GM21367 (cell line): ENCODE measurements at regions not wholly inside any gene's neighbourhood (a gene's known extent, or its start where the extent isn't known, plus 50 kb on each side); places are given as distances from the start of the nearest gene placed in this dataset.

Experiments used
- ATAC-seq: cut with Tn5 transposase; IDR thresholded peaks from one replicate; pipeline ENCODE4 v1.9.1; 2021; ENCODE audit not compliant: unreplicated experiment

GRCh38 chr6:100268326-100268725 lies 196.4 kb downstream of the SIM1 start:
- no peak for ATAC-seq

GRCh38 chr6:100267721-100268123 lies 197.0 kb downstream of the SIM1 start:
- no peak for ATAC-seq

- no peak for ATAC-seq
Measured at GRCh38 chr6:100266494-100267401, 198.0 kb downstream of the SIM1 start.

DNA sequence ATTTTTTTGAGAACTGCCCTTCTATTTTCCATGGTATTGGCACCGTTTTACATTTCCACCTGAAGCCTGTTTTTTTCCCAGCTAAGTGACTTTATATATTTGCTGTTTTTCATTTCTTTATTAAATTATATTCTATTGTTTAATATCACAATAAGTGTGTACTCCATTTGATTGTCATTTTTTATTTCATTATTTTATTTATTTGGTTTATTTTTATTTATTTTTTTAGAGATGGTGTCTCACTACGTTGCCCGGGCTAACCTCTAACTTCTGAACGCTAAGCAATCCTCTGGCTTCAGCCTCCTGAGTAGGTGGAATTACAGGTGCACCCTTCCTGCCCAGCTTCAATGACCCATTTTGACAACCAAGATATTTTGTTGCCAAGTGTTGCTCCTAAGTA lies 202.6 kb downstream of the SIM1 start:
- ATAC-seq = no peak

DNA sequence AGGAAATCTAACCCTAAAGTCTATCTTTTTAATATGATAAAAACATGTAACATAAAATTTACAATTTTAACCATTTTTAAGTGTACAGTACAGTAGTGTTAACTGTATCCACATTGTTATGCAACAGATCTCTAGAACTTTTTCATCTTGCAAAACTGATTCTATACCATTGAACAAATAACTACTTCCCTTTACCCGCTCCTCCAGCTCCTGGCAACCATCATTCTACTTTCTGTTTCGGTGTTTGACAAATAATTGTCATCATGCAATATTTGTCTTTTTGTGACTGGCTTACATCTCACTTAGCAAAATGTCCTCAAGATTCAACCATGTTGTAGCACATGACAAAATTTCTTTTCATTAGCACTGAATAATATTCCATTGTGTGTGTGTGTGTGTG lies 203.2 kb downstream of the SIM1 start:
- ATAC-seq = no peak

DNA sequence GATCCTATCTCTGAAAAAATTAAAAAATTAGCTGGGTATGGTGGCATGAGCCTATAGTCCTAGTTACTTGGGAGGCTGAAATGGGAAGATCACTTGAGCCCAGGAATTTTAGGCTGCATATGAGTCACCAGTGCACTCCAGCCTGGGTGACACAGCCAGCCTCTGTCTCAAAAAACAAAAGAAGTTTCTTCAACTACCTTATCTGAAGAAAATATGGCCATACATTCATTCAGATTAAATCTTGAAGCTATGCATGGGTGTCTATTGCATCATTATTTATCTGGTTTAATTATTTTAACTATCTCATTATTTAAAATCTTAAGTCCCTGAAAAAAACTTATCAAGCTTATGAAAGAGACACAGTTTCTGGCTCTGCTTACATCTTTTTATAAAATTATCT lies 204.1 kb downstream of the SIM1 start:
- ATAC-seq = no peak

DNA sequence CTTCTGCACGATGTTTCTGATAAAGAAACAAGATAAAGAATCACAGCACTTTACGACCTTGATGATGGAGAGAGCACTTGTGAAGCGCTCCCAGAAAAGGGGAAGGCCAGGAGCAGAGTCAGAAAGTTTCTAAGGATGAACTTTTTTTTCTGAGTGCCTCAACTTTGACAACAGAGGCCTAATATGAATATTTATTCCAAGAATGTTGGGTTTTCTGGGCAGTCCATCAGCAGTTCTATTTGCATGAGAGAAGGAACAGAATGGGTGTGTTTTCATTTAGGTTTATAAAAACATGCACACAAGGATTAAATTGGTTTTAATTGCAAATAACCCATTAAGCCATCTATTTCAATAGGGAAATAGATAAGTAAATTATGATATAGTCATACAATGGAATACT lies 204.9 kb downstream of the SIM1 start:
- no peak for ATAC-seq

DNA sequence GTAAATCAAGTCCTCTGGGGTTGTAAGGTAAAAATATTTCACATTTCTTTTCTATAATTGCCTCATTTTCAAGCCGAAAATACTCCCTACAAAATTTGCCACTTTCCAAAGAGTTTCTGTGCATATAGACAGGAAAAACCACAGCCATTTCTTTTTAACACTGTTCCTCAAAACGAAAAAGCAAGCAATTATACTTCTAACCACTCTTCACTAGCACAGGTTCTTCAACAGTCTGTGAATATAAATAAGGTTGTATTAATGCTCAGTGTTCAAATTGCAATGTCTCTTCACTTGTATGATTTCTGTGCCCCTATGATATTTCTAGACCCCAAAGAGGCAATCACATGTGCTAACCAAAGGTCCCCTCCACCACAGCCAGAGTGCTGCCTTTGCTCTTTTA lies 206.0 kb downstream of the SIM1 start:
- ATAC-seq = no peak

GRCh38 chr6:100257793-100258395 lies 206.8 kb downstream of the SIM1 start:
- ATAC-seq = peak; percentile 96

- no peak for ATAC-seq
Measured at GRCh38 chr6:100255701-100256100, 209.0 kb downstream of the SIM1 start.

GRCh38 chr6:100247123-100247522 lies 217.6 kb downstream of the SIM1 start:
- no peak for ATAC-seq

DNA sequence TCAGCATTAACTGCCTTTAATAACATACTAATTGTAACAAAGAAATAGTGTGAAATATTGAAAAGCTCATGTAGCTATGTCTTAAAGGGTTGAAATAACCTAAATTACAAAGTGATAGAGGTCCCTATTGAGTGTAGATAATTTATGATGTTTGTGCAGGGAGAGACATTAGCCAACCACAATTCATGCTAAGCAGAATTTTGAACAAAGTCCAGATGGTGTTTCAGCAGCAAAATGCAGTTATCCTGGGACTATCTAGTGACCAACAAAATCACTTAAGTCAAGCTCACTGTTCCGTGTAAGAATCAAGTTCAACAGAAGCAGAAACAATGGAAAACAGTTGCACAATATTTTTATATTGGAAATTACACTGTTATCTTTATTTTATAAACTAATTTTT lies 218.5 kb downstream of the SIM1 start:
- no peak for ATAC-seq

DNA sequence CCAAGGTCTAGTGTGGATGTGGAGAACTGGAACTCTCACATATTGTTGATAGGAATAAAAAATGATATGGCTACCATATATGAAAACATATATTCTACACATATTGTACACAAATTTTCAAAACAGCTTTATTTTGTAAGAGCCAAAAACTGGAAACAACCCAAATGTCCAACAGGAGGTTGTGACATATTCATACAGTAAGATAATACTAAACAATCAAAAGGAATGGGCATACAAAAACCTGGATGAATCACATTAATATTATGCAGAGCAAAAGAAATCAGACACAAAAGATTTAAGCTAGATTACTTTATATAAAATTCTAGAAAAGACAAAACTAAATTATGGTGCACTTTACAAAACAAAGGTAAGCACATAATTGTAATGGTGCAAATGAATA lies 223.9 kb downstream of the SIM1 start:
- no peak for ATAC-seq

DNA sequence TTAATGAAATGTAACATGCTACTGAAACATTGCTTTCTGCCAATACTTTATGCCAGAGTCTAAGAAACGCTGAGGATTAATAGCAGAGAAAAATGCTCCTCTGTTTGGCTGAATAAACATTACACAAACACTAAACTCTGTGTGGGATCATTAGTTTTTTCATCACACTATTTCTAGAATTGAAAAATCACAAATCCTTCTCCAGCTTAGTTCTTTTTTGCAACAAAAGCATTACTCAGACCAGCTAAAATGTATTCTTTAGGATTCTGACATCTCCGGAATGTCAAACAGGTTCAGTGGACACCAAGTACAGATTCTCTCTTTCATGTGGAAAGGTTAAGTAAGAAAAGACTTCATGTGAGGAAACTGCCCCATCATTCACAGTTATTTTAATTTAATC lies 226.9 kb downstream of the SIM1 start:
- ATAC-seq = no peak

DNA sequence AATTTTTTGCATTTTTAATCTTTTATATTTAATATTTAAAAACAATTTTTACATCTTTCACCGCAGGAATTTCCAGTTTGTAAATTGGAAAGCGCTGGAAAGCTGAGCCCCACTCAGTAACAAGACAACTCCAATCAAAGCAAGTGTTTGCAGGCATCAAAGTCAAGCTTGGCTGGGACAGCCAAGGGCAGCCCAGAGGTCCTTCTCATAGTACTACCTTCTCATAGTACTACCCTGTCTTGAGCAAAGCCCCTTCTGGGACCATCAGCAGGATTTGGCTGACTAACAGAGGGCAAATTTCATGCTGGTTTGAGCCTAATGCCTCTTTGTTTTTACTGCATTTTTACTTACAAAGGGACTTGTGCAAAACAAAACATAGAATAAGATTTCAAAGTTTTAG lies 228.3 kb downstream of the SIM1 start:
- ATAC-seq = no peak

DNA sequence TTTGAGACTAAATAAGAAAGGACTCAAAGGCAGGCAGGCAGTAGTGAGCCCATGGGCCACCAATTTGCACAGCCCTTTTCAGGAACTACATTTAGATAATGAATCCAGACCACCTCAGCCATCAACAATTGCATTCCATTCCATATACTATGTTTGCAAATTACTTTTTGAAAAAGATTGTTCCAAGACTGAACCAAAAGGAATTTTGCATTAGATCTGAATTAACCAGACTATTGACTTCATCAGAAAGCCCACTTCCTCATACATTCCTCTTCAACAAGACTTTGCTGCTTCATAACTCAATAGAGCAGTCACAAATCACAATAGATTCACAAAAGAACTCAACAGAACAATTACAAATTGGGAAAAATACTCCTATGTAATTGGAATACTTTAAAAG lies 229.1 kb downstream of the SIM1 start:
- no peak for ATAC-seq

GRCh38 chr6:100234625-100235024 lies 230.1 kb downstream of the SIM1 start:
- ATAC-seq = no peak

GRCh38 chr6:100232781-100233573 lies 231.7 kb downstream of the SIM1 start:
- ATAC-seq = no peak

GRCh38 chr6:100230953-100231316 lies 233.8 kb downstream of the SIM1 start:
- no peak for ATAC-seq

GRCh38 chr6:100230115-100230952 lies 234.4 kb downstream of the SIM1 start:
- ATAC-seq = no peak

GRCh38 chr6:100229512-100229911 lies 235.2 kb downstream of the SIM1 start:
- ATAC-seq = no peak
